ENCODE measurements at regions not wholly inside any gene's neighbourhood (a gene's known extent, or its start where the extent isn't known, plus 50 kb on each side); places are given as distances from the start of the nearest gene placed in this dataset.

- no peak overlapping the region for H3K4me3 Mint-ChIP-seq (ENCODE audit: unreplicated experiment)
- peaks cover 26% of the 10 kb centered on the region for H3K4me1 Mint-ChIP-seq (ENCODE audit: insufficient read depth, unreplicated experiment)
- ChIA-PET CTCF (interaction anchor here (0.6 kb wide), 1 partner anchor 1200 kb away, joined by 3 read pairs; no protein-coding TSS in a partner anchor), POLR2A (interaction anchor here (0.7 kb wide), 1 partner anchor 101 kb away, joined by 3 read pairs; no protein-coding TSS in a partner anchor)
- no peaks in the 10 kb centered on the region for H3K27me3 Mint-ChIP-seq (ENCODE audit: insufficient read depth, unreplicated experiment)
- intact Hi-C loops (cut with micrococcal nuclease): no loop called here
- no peak for TF ChIP-seq CTCF (IDR thresholded peaks at IDR 0.05; ENCODE audit: unreplicated experiment)
- DNase-seq (ENCODE audit: unreplicated experiment): no peak
- H3K9me3 Mint-ChIP-seq (ENCODE audit: unreplicated experiment): no peaks in the 10 kb centered on the region
- BruUV-seq (replicated peaks): no TSS peak
- H3K36me3 Mint-ChIP-seq (ENCODE audit: insufficient read depth, unreplicated experiment): no peaks in the 10 kb centered on the region
- no peak overlapping the region for H3K27ac Mint-ChIP-seq (ENCODE audit: low read depth, unreplicated experiment)
Measured at GRCh38 chr11:28964811-28965210, 856.6 kb downstream of the METTL15 start.

- H3K27me3 Mint-ChIP-seq (ENCODE audit: insufficient read depth, unreplicated experiment): no peaks in the 10 kb centered on the region
Measured at GRCh38 chr11:28963187-28963586, 855.0 kb downstream of the METTL15 start.

GRCh38 chr11:28962502-28962901, 854.3 kb downstream of the METTL15 start:
- H3K36me3 Mint-ChIP-seq (ENCODE audit: insufficient read depth, unreplicated experiment): no peaks in the 10 kb centered on the region
- no peaks in the 10 kb centered on the region for H3K27me3 Mint-ChIP-seq (ENCODE audit: insufficient read depth, unreplicated experiment)
- no peak for TF ChIP-seq CTCF (IDR thresholded peaks at IDR 0.05; ENCODE audit: unreplicated experiment)
- ChIA-PET POLR2A (interaction anchor here (0.7 to 0.8 kb wide), 3 partner anchors 94 to 845 kb away, joined by 3 to 4 read pairs (median 3); no protein-coding TSS in a partner anchor), CTCF (no interaction called here)
- intact Hi-C loops (cut with micrococcal nuclease): no loop called here
- H3K9me3 Mint-ChIP-seq (ENCODE audit: unreplicated experiment): no peaks in the 10 kb centered on the region
- no peak for DNase-seq (ENCODE audit: unreplicated experiment)
- peaks cover 26% of the 10 kb centered on the region for H3K4me1 Mint-ChIP-seq (ENCODE audit: insufficient read depth, unreplicated experiment)
- BruUV-seq (replicated peaks): no TSS peak
- no peak overlapping the region for H3K4me3 Mint-ChIP-seq (ENCODE audit: unreplicated experiment)
- H3K27ac Mint-ChIP-seq (ENCODE audit: low read depth, unreplicated experiment): peak overlapping the region; percentile 46

More at GRCh38 chr11:28963187-28963586, 855.0 kb downstream of the METTL15 start:
- no peaks in the 10 kb centered on the region for H3K9me3 Mint-ChIP-seq (ENCODE audit: unreplicated experiment)
- peak; percentile 59 for DNase-seq (ENCODE audit: unreplicated experiment)
- peaks cover 26% of the 10 kb centered on the region for H3K4me1 Mint-ChIP-seq (ENCODE audit: insufficient read depth, unreplicated experiment)
- H3K27ac Mint-ChIP-seq (ENCODE audit: low read depth, unreplicated experiment): peak overlapping the region; percentile 46
- no TSS peak for BruUV-seq (replicated peaks)
- intact Hi-C loops (cut with micrococcal nuclease): no loop called here
- H3K36me3 Mint-ChIP-seq (ENCODE audit: insufficient read depth, unreplicated experiment): no peaks in the 10 kb centered on the region
- H3K4me3 Mint-ChIP-seq (ENCODE audit: unreplicated experiment): peak overlapping the region; percentile 19
- ChIA-PET POLR2A (interaction anchor here (0.7 kb wide), 1 partner anchor 95 kb away, joined by 3 read pairs; no protein-coding TSS in a partner anchor), CTCF (no interaction called here)
- no peak for TF ChIP-seq CTCF (IDR thresholded peaks at IDR 0.05; ENCODE audit: unreplicated experiment)

- Mint-ChIP-seq H3K27me3 (ENCODE audit: insufficient read depth, unreplicated experiment) (no peaks in the 10 kb centered on the region), H3K4me1 (ENCODE audit: insufficient read depth, unreplicated experiment) (peaks cover 28% of the 10 kb centered on the region), H3K36me3 (ENCODE audit: insufficient read depth, unreplicated experiment) (no peaks in the 10 kb centered on the region), H3K4me3 (ENCODE audit: unreplicated experiment) (no peak overlapping the region), H3K9me3 (ENCODE audit: unreplicated experiment) (no peaks in the 10 kb centered on the region), H3K27ac (ENCODE audit: low read depth, unreplicated experiment) (no peak overlapping the region)
- TF ChIP-seq CTCF (IDR thresholded peaks at IDR 0.05; ENCODE audit: unreplicated experiment): no peak
- POLR2A ChIA-PET: interaction anchor here (0.7 kb wide), 1 partner anchor 844 kb away, joined by 4 read pairs; no protein-coding TSS in a partner anchor
- BruUV-seq (replicated peaks): no TSS peak
- DNase-seq (ENCODE audit: unreplicated experiment): no peak
- CTCF ChIA-PET: interaction anchor here (1.1 kb wide), 1 partner anchor 14 kb away, joined by 3 read pairs; no protein-coding TSS in a partner anchor
- intact Hi-C loops (cut with micrococcal nuclease): no loop called here
Measured at GRCh38 chr11:28961726-28962125, 853.5 kb downstream of the METTL15 start.
